Panc1 (cell line): ENCODE measurements at regions not wholly inside any gene's neighbourhood (a gene's known extent, or its start where the extent isn't known, plus 50 kb on each side); places are given as distances from the start of the nearest gene placed in this dataset.

Source experiments
- microRNA-seq: library from miRNA; unstranded; fragments of <30 nt; microRNA quantifications from one replicate; pipeline ENCODE4 v1.1.0, GENCODE V29; 2020; ENCODE audit not compliant: unreplicated experiment

Small RNA genes lying in the stretch of these regions (microRNA-seq; reads per million reads assigned to microRNA genes)
- gene MIR30A (37,638 reads per million, percentile 99 among the genes with 10 or more reads in this experiment), gene MIR30C2 (222 reads per million, percentile 63 among the genes with 10 or more reads in this experiment)
